ENCODE measurements at regions not wholly inside any gene's neighbourhood (a gene's known extent, or its start where the extent isn't known, plus 50 kb on each side); places are given as distances from the start of the nearest gene placed in this dataset.
"Not testable (repeated sequence)": the region's sequence is repeated elsewhere in the genome, so short reads cannot be mapped to it uniquely, and the experiment has no call there.

DNA sequence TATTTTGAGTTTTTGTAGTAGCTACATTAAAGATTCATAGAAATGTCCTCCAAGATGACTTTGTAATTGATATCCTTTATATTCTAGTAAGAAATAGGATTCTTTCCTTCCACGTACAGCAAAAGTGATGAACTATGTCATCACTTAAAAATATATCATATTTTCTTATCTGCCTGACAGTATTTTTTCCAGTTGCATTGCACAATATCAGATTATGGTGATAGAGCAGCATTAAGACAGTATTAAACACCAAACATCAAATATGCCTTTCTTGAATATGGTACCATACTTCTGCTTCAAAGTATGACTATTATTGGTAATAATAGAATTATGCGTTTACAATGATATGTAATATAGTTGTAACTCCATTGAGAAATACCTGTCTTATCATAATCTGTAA lies 919.8 kb upstream of the EDIL3 start:
- no peaks in the 10 kb centered on the region for H3K4me1 ChIP-seq (ENCODE audit: control insufficient read depth, insufficient read depth, low read length)
- H3K4me3 ChIP-seq (ENCODE audit: low read depth, low read length): no peak overlapping the region
- H3K9ac ChIP-seq (ENCODE audit: low read depth, low read length): no peak overlapping the region
- H3K36me3 ChIP-seq (ENCODE audit: control insufficient read depth, insufficient read depth, low read length): no peaks in the 10 kb centered on the region
- no peaks in the 10 kb centered on the region for H3K27me3 ChIP-seq (ENCODE audit: control insufficient read depth, insufficient read depth, low read length)
- H3K9me3 ChIP-seq (ENCODE audit: control insufficient read depth, insufficient read depth, low read length): no peaks in the 10 kb centered on the region

DNA sequence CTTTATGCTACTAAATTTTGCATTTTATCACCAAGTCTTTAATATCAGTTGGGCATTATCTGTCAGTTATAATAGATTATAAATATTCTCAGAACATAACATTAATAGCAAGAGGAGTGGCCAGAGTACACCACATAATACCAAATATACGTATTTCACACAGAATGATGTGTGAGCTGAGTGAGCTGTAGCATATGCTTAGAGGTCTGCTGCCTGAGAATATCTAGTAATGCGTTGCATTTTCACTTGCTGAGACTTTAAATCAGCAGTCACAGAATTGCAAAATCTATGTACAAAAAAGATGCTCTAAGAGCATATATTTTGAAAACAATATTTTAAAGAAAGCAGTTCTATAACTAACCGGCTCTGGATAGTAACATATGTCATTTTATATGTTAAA lies 921.1 kb upstream of the EDIL3 start:
- H3K27me3 ChIP-seq (ENCODE audit: control insufficient read depth, insufficient read depth, low read length): no peaks in the 10 kb centered on the region
- no peaks in the 10 kb centered on the region for H3K9me3 ChIP-seq (ENCODE audit: control insufficient read depth, insufficient read depth, low read length)
- H3K4me3 ChIP-seq (ENCODE audit: low read depth, low read length): no peak overlapping the region
- no peaks in the 10 kb centered on the region for H3K4me1 ChIP-seq (ENCODE audit: control insufficient read depth, insufficient read depth, low read length)
- H3K36me3 ChIP-seq (ENCODE audit: control insufficient read depth, insufficient read depth, low read length): no peaks in the 10 kb centered on the region
- no peak overlapping the region for H3K9ac ChIP-seq (ENCODE audit: low read depth, low read length)

DNA sequence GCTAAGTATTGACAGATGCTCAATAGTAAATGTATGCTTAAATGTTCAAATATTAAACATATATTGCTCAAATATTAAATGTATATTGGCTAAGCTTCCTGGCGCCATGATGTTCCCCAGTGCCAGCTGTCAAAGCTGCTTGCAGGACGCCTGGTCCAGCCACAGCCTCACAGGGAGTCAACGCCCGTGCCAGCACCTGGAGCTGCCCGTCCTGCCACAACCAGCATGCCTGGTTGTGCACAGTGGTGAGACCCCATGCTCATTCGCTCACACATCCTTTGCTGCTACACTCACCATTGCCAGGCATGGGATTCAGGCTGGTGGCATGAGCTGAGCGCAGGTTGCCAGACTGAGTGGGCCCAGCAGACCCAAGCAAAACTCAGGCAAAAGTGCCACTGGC lies 926.9 kb upstream of the EDIL3 start:
- no peak overlapping the region for H3K9ac ChIP-seq (ENCODE audit: low read depth, low read length)
- no peaks in the 10 kb centered on the region for H3K4me1 ChIP-seq (ENCODE audit: control insufficient read depth, insufficient read depth, low read length)
- H3K9me3 ChIP-seq (ENCODE audit: control insufficient read depth, insufficient read depth, low read length): no peaks in the 10 kb centered on the region
- no peaks in the 10 kb centered on the region for H3K27me3 ChIP-seq (ENCODE audit: control insufficient read depth, insufficient read depth, low read length)
- no peaks in the 10 kb centered on the region for H3K36me3 ChIP-seq (ENCODE audit: control insufficient read depth, insufficient read depth, low read length)
- no peak overlapping the region for H3K4me3 ChIP-seq (ENCODE audit: low read depth, low read length)

- H3K4me1 ChIP-seq (ENCODE audit: control insufficient read depth, insufficient read depth, low read length): no peaks in the 10 kb centered on the region
- no peaks in the 10 kb centered on the region for H3K27me3 ChIP-seq (ENCODE audit: control insufficient read depth, insufficient read depth, low read length)
- no peak overlapping the region for H3K9ac ChIP-seq (ENCODE audit: low read depth, low read length)
- no peaks in the 10 kb centered on the region for H3K36me3 ChIP-seq (ENCODE audit: control insufficient read depth, insufficient read depth, low read length)
- H3K4me3 ChIP-seq (ENCODE audit: low read depth, low read length): no peak overlapping the region
- no peaks in the 10 kb centered on the region for H3K9me3 ChIP-seq (ENCODE audit: control insufficient read depth, insufficient read depth, low read length)
Measured at GRCh38 chr5:85320495-85320894, 935.8 kb upstream of the EDIL3 start.

DNA sequence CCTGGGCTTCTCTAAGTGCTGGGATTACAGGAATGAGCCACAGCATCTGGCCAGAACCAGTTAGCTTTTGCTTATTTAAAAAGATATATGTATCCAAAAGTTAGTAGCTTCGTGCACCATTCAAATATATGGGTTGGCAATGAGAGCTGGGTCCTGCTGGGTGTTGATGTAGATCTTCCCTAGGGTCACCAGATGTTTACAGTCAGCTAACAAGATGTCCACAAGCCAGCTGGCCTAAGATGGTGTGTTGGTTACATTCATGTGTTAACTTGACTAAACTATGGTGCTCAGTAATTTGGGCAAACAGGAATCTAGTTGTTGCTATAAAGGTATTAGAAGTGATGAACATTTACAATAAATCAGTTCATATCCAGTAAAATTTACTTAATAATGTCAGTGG lies 948.6 kb upstream of the EDIL3 start:
- no peaks in the 10 kb centered on the region for H3K9me3 ChIP-seq (ENCODE audit: control insufficient read depth, insufficient read depth, low read length)
- no peaks in the 10 kb centered on the region for H3K27me3 ChIP-seq (ENCODE audit: control insufficient read depth, insufficient read depth, low read length)
- no peak overlapping the region for H3K4me3 ChIP-seq (ENCODE audit: low read depth, low read length)
- no peaks in the 10 kb centered on the region for H3K36me3 ChIP-seq (ENCODE audit: control insufficient read depth, insufficient read depth, low read length)
- no peak overlapping the region for H3K9ac ChIP-seq (ENCODE audit: low read depth, low read length)
- no peaks in the 10 kb centered on the region for H3K4me1 ChIP-seq (ENCODE audit: control insufficient read depth, insufficient read depth, low read length)

GRCh38 chr5:85337435-85337834 lies 952.8 kb upstream of the EDIL3 start:
- Histone ChIP-seq H3K4me1 (ENCODE audit: control insufficient read depth, insufficient read depth, low read length) (no peaks in the 10 kb centered on the region), H3K4me3 (ENCODE audit: low read depth, low read length) (no peak overlapping the region), H3K27me3 (ENCODE audit: control insufficient read depth, insufficient read depth, low read length) (no peaks in the 10 kb centered on the region), H3K36me3 (ENCODE audit: control insufficient read depth, insufficient read depth, low read length) (no peaks in the 10 kb centered on the region), H3K9me3 (ENCODE audit: control insufficient read depth, insufficient read depth, low read length) (no peaks in the 10 kb centered on the region), H3K9ac (ENCODE audit: low read depth, low read length) (no peak overlapping the region)

- H3K27me3 ChIP-seq (ENCODE audit: control insufficient read depth, insufficient read depth, low read length): no peaks in the 10 kb centered on the region
- H3K9me3 ChIP-seq (ENCODE audit: control insufficient read depth, insufficient read depth, low read length): no peaks in the 10 kb centered on the region
- no peak overlapping the region for H3K4me3 ChIP-seq (ENCODE audit: low read depth, low read length)
- H3K4me1 ChIP-seq (ENCODE audit: control insufficient read depth, insufficient read depth, low read length): no peaks in the 10 kb centered on the region
- H3K9ac ChIP-seq (ENCODE audit: low read depth, low read length): no peak overlapping the region
- H3K36me3 ChIP-seq (ENCODE audit: control insufficient read depth, insufficient read depth, low read length): no peaks in the 10 kb centered on the region
Measured at GRCh38 chr5:85340790-85341189, 956.1 kb upstream of the EDIL3 start.

- Histone ChIP-seq H3K9ac (ENCODE audit: low read depth, low read length) (no peak overlapping the region), H3K4me3 (ENCODE audit: low read depth, low read length) (no peak overlapping the region), H3K9me3 (ENCODE audit: control insufficient read depth, insufficient read depth, low read length) (no peaks in the 10 kb centered on the region), H3K4me1 (ENCODE audit: control insufficient read depth, insufficient read depth, low read length) (no peaks in the 10 kb centered on the region), H3K27me3 (ENCODE audit: control insufficient read depth, insufficient read depth, low read length) (no peaks in the 10 kb centered on the region), H3K36me3 (ENCODE audit: control insufficient read depth, insufficient read depth, low read length) (no peaks in the 10 kb centered on the region)
Measured at GRCh38 chr5:85345818-85346217, 961.1 kb upstream of the EDIL3 start.

- Histone ChIP-seq H3K9ac (ENCODE audit: low read depth, low read length) (no peak overlapping the region), H3K9me3 (ENCODE audit: control insufficient read depth, insufficient read depth, low read length) (no peaks in the 10 kb centered on the region), H3K4me1 (ENCODE audit: control insufficient read depth, insufficient read depth, low read length) (no peaks in the 10 kb centered on the region), H3K4me3 (ENCODE audit: low read depth, low read length) (no peak overlapping the region), H3K27me3 (ENCODE audit: control insufficient read depth, insufficient read depth, low read length) (no peaks in the 10 kb centered on the region), H3K36me3 (ENCODE audit: control insufficient read depth, insufficient read depth, low read length) (no peaks in the 10 kb centered on the region)
Measured at GRCh38 chr5:85357309-85357708, 972.6 kb upstream of the EDIL3 start.

GRCh38 chr5:85375525-85375924 lies 990.8 kb upstream of the EDIL3 start:
- Histone ChIP-seq H3K9me3 (ENCODE audit: control insufficient read depth, insufficient read depth, low read length) (no peaks in the 10 kb centered on the region), H3K27me3 (ENCODE audit: control insufficient read depth, insufficient read depth, low read length) (no peaks in the 10 kb centered on the region), H3K9ac (ENCODE audit: low read depth, low read length) (no peak overlapping the region), H3K4me3 (ENCODE audit: low read depth, low read length) (no peak overlapping the region), H3K36me3 (ENCODE audit: control insufficient read depth, insufficient read depth, low read length) (no peaks in the 10 kb centered on the region), H3K4me1 (ENCODE audit: control insufficient read depth, insufficient read depth, low read length) (no peaks in the 10 kb centered on the region)

- no peak overlapping the region for H3K9ac ChIP-seq (ENCODE audit: low read depth, low read length)
- H3K4me1 ChIP-seq (ENCODE audit: control insufficient read depth, insufficient read depth, low read length): no peaks in the 10 kb centered on the region
- H3K4me3 ChIP-seq (ENCODE audit: low read depth, low read length): no peak overlapping the region
- no peaks in the 10 kb centered on the region for H3K9me3 ChIP-seq (ENCODE audit: control insufficient read depth, insufficient read depth, low read length)
- H3K27me3 ChIP-seq (ENCODE audit: control insufficient read depth, insufficient read depth, low read length): no peaks in the 10 kb centered on the region
- H3K36me3 ChIP-seq (ENCODE audit: control insufficient read depth, insufficient read depth, low read length): no peaks in the 10 kb centered on the region
Measured at GRCh38 chr5:85388770-85389169, 1004.1 kb upstream of the EDIL3 start.

DNA sequence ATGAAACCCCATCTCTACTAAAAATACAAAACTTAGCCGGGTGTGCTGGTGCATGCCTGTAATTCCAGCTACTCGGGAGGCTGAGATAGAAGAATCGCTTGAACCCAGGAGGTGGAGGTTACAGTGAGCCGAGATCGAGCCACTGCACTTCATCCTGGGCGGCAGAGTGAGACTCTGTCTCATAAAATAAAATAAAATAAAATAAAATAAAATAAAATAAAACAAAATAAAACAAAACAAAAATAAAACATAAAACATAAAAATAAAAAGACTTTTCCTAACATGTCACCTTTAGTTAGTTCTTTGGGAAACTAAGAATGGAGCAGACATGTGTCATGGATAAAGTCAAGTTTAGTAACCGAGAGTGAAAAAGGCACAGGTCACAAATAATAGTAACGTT lies 1007.6 kb upstream of the EDIL3 start:
- not testable (repeated sequence) for H3K36me3 ChIP-seq (ENCODE audit: control insufficient read depth, insufficient read depth, low read length); H3K4me3 ChIP-seq (ENCODE audit: low read depth, low read length); H3K9ac ChIP-seq (ENCODE audit: low read depth, low read length); H3K9me3 ChIP-seq (ENCODE audit: control insufficient read depth, insufficient read depth, low read length); H3K27me3 ChIP-seq (ENCODE audit: control insufficient read depth, insufficient read depth, low read length); H3K4me1 ChIP-seq (ENCODE audit: control insufficient read depth, insufficient read depth, low read length)

GRCh38 chr5:85395526-85395925 lies 1010.8 kb upstream of the EDIL3 start:
- Histone ChIP-seq H3K36me3 (ENCODE audit: control insufficient read depth, insufficient read depth, low read length) (no peaks in the 10 kb centered on the region), H3K27me3 (ENCODE audit: control insufficient read depth, insufficient read depth, low read length) (no peaks in the 10 kb centered on the region), H3K4me1 (ENCODE audit: control insufficient read depth, insufficient read depth, low read length) (no peaks in the 10 kb centered on the region), H3K9ac (ENCODE audit: low read depth, low read length) (no peak overlapping the region), H3K9me3 (ENCODE audit: control insufficient read depth, insufficient read depth, low read length) (no peaks in the 10 kb centered on the region), H3K4me3 (ENCODE audit: low read depth, low read length) (no peak overlapping the region)
